ENCODE measurements at regions not wholly inside any gene's neighbourhood (a gene's known extent, or its start where the extent isn't known, plus 50 kb on each side); places are given as distances from the start of the nearest gene placed in this dataset.
"Not testable (repeated sequence)": the region's sequence is repeated elsewhere in the genome, so short reads cannot be mapped to it uniquely, and the experiment has no call there.

DNA sequence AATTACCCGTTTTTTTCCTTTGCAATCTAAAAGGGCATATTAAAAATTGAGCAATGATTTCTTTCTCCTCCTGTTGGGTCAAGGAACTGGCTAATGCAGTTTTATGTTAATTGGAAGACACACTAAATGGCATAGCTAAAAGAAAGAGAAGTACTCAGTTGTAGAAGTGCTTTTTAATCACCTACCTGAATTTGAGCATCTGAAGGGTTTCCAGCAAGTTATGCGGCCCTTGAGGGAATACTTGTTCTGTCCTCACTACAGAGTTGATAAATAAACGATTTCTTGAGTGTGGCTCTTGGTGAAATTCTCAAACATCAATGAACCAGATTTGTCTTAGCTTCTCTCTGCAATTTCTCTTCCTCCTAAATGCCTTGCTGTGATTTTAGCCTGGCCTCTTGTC lies 184.1 kb upstream of the RPH3A start:
- TF ChIP-seq, protein P1, sequence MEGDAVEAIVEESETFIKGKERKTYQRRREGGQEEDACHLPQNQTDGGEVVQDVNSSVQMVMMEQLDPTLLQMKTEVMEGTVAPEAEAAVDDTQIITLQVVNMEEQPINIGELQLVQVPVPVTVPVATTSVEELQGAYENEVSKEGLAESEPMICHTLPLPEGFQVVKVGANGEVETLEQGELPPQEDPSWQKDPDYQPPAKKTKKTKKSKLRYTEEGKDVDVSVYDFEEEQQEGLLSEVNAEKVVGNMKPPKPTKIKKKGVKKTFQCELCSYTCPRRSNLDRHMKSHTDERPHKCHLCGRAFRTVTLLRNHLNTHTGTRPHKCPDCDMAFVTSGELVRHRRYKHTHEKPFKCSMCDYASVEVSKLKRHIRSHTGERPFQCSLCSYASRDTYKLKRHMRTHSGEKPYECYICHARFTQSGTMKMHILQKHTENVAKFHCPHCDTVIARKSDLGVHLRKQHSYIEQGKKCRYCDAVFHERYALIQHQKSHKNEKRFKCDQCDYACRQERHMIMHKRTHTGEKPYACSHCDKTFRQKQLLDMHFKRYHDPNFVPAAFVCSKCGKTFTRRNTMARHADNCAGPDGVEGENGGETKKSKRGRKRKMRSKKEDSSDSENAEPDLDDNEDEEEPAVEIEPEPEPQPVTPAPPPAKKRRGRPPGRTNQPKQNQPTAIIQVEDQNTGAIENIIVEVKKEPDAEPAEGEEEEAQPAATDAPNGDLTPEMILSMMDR (IDR thresholded peaks at IDR 0.05; ENCODE audit: low read depth, low read length, missing control alignments), result no peak
- H3K4me3 ChIP-seq (replicated peaks; ENCODE audit: low read depth, low read length), result no peak overlapping the region
- no peak for DNase-seq (ENCODE audit: extremely low read depth, low read depth)

DNA sequence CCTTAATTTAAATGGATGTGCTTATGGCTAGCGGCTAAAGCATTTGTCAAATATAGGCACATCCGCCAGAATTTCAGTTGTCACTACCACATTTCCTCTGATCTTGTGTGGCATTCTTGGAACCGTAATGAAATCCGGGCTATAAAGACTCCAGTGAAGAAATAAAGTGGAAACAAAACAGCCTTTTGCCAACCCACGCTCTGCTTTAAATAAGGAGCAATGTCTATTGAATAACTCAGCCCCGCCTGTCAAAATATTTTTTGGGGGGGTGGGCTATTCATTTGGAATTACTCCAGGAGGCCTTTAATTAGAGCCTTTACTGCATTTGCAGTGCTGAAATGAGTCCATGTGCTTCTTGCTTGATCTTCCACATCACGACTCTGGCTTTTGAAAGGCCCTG lies 179.6 kb upstream of the RPH3A start:
- no peak overlapping the region for H3K4me3 ChIP-seq (replicated peaks; ENCODE audit: low read depth, low read length)
- DNase-seq (ENCODE audit: extremely low read depth, low read depth), result no peak
- TF ChIP-seq, protein P1 (IDR thresholded peaks at IDR 0.05; ENCODE audit: low read depth, low read length, missing control alignments), result no peak

DNA sequence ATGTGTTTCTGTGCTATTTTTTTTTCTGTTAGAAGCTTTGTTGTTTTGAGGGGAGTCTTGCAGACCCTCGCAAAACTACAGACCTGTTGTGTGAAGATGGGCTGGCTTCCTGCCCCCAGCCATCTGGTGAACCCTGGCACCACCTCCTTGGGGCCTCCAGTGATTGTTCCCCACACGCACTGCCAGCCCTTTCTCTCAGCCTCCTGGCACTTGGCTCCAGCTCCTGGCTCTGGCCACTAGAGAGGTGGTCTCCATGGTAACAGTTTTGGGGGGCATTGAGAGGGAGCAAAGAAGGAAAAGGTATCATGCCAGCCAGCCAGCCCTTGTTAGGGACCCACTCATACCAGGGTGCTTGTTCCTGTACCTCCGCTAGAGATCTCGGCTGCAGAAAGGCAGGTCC lies 176.4 kb upstream of the RPH3A start:
- no peak for DNase-seq (ENCODE audit: extremely low read depth, low read depth)
- TF ChIP-seq, protein P1 (IDR thresholded peaks at IDR 0.05; ENCODE audit: low read depth, low read length, missing control alignments), result no peak
- H3K4me3 ChIP-seq (replicated peaks; ENCODE audit: low read depth, low read length), result no peak overlapping the region

DNA sequence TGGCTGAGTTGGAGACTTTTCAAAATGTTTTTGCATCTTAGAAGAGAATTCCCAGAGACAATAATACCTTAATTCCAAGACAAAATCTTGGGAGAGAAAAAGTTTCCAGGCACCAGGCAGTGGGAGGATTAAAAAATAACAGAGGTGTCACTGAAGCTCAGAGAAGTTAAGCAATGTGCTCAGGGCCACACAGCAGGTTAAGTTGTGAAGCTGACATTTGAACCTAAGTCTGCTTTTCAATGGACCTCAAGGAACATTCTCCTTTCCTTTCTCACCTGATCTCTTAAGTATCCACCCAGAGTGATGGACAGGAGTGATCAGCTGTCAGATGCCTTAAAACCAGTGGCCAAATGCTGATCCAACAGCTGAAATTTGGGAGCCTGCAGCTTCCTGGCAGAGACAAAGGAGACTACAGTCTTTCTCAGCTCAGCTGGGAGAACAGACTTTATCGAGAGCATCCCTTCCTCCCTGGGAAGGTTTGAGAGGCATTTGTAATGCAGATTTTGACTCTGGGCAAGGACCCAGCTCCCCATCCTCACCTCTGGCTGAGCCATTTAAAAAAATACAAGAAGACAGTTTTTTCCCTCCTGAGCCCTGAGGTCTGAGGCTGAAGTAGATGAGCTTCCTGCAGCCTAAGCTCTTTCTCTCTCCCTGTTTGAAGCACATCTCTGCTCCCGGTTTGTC lies 174.9 kb upstream of the RPH3A start:
- TF ChIP-seq, protein P1 (IDR thresholded peaks at IDR 0.05; ENCODE audit: low read depth, low read length, missing control alignments), result no peak
- DNase-seq (ENCODE audit: extremely low read depth, low read depth), result no peak
- no peak overlapping the region for H3K4me3 ChIP-seq (replicated peaks; ENCODE audit: low read depth, low read length)

DNA sequence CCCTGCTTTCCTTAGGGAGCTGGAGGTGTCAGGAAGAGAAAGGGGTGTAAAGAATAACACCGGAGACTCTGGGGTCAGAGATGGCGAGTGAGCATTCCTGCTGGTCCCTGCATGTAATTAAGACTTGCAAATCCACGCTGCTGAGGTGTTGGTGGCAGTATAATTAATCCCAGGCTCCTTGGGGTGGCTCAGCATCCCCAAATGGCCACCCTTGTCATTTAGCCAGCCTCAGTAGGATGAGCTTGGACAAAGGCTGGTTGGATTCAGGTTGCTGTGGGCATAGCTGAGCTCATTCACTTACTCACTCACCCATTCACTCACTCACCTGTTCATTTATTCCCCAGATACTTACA lies 174.4 kb upstream of the RPH3A start:
- DNase-seq (ENCODE audit: extremely low read depth, low read depth), result no peak
- H3K4me3 ChIP-seq (replicated peaks; ENCODE audit: low read depth, low read length), result no peak overlapping the region
- TF ChIP-seq, protein P1 (IDR thresholded peaks at IDR 0.05; ENCODE audit: low read depth, low read length, missing control alignments), result no peak

DNA sequence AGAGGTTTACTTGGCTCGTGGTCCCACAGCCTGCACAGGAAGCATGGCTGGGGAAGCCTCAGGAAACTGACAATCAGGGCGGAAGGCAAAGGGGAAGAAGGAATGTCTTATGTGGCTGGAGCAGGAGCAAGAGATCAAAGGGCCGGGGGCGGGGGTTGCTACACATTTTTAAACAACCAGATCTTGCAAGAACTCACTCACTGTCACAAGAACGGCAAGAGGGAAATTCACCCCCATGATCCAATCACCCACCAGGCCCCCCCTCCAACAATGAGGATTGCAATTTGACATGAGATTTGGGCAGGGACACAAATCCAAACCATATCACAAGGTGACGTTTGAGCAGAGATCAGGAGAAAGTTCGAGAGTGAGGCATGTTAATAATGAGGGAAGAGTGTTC lies 163.7 kb upstream of the RPH3A start:
- DNase-seq (ENCODE audit: extremely low read depth, low read depth), result no peak
- TF ChIP-seq, protein P1 (IDR thresholded peaks at IDR 0.05; ENCODE audit: low read depth, low read length, missing control alignments), result no peak
- no peak overlapping the region for H3K4me3 ChIP-seq (replicated peaks; ENCODE audit: low read depth, low read length)

DNA sequence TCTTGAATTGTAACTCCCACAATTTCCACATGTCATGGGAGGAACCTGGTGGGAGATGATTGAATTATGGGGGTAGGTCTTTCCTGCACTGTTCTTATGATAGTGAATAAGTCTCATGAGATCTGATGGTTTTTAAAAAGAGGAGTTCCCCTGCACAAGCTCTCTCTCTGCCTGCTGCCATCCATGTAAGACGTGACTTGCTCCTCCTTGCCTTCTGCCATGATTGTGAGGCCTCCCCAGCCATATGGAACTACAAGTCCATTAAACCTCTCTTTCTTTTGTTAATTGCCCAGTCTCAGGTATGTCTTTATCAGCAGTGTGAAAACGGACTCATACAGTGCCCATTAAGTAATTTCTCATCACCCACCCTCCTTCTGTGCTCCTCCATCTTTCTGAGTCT lies 159.6 kb upstream of the RPH3A start:
- H3K4me3 ChIP-seq (replicated peaks; ENCODE audit: low read depth, low read length); DNase-seq (ENCODE audit: extremely low read depth, low read depth): not testable (repeated sequence)
